Keratinocyte (primary cell): ENCODE measurements at regions not wholly inside any gene's neighbourhood (a gene's known extent, or its start where the extent isn't known, plus 50 kb on each side); places are given as distances from the start of the nearest gene placed in this dataset.

Experiments
- DNase-seq: peaks from one replicate; pipeline ENCODE4 v3.0.0-alpha.2; 2011; ENCODE audit warnings: low read depth, missing footprints, low spot score
- FAIRE-seq: peaks from 2 replicates; lab custom pipeline; 2011; peaks lifted over from hg19 to GRCh38; lab: Jason Lieb, UNC
- H2AFZ ChIP-seq: 2 replicates; pipeline ENCODE4 v1.6.0; 2012; ENCODE audit warnings: low read length, control low read depth, inconsistent platforms; ENCODE audit not compliant: control insufficient read depth
- H3K27ac ChIP-seq: 2 replicates; pipeline ENCODE4 v1.5.1; 2011; ENCODE audit warnings: low read length; ENCODE audit not compliant: control insufficient read depth, insufficient read depth
- H3K27me3 ChIP-seq: 3 replicates; pipeline ENCODE4 v1.6.0; 2011; ENCODE audit warnings: low read length; ENCODE audit not compliant: control insufficient read depth, insufficient read depth; ENCODE audit errors: extremely low read depth
- H3K36me3 ChIP-seq, 2 experiments: 2 replicates in 1 of 2; 3 replicates in 1 of 2; pipeline ENCODE4 v1.5.1; 2011; ENCODE audit warnings: low read length in 2 of 2, mild to moderate bottlenecking in 1 of 2; ENCODE audit not compliant: control insufficient read depth in 2 of 2, insufficient read depth in 2 of 2; ENCODE audit errors: extremely low read depth in 1 of 2
- H3K4me1 ChIP-seq: 3 replicates; pipeline ENCODE4 v1.5.1; 2011; ENCODE audit warnings: low read length; ENCODE audit not compliant: control insufficient read depth, insufficient read depth; ENCODE audit errors: extremely low read depth
- H3K4me2 ChIP-seq: 3 replicates; pipeline ENCODE4 v1.6.0; 2011; ENCODE audit warnings: low read depth, low read length; ENCODE audit not compliant: control insufficient read depth, insufficient read depth; ENCODE audit errors: extremely low read depth
- H3K4me3 ChIP-seq, 3 experiments: fragments of 200-600 bp in 1 of 3; sonication (generic) in 1 of 3; 2 replicates in 2 of 3; 3 replicates in 1 of 3; pipeline ENCODE4 v1.5.1; 2011 to 2016; ENCODE audit warnings: low read length in 3 of 3, mild to moderate bottlenecking in 3 of 3, control low read depth in 2 of 3, inconsistent platforms in 1 of 3, low read depth in 1 of 3, mixed read lengths in 1 of 3, mixed run types in 1 of 3, moderate library complexity in 1 of 3; ENCODE audit not compliant: control insufficient read depth in 2 of 3, insufficient read depth in 2 of 3; ENCODE audit errors: extremely low read depth in 1 of 3
- H3K79me2 ChIP-seq: 2 replicates; pipeline ENCODE4 v1.6.0; 2012; ENCODE audit warnings: low read length; ENCODE audit not compliant: control insufficient read depth, insufficient read depth
- H3K9ac ChIP-seq: 3 replicates; pipeline ENCODE4 v1.6.0; 2011; ENCODE audit warnings: low read length; ENCODE audit not compliant: control insufficient read depth, insufficient read depth; ENCODE audit errors: extremely low read depth
- H3K9me1 ChIP-seq: 3 replicates; pipeline ENCODE4 v1.6.0; 2011; ENCODE audit warnings: low read length; ENCODE audit not compliant: control insufficient read depth, insufficient read depth; ENCODE audit errors: extremely low read depth
- H3K9me3 ChIP-seq: 2 replicates; pipeline ENCODE4 v1.5.1; 2012; ENCODE audit warnings: low read depth, low read length; ENCODE audit not compliant: control insufficient read depth
- H4K20me1 ChIP-seq: 3 replicates; pipeline ENCODE4 v1.6.0; 2011; ENCODE audit warnings: low read length; ENCODE audit not compliant: control insufficient read depth, insufficient read depth; ENCODE audit errors: extremely low read depth
- EZH2 ChIP-seq: IDR thresholded peaks from one replicate; pipeline ENCODE4 v1.6.1; 2012; ENCODE audit warnings: inconsistent platforms, mild to moderate bottlenecking, low read length, moderate library complexity
- dilution Hi-C: fragments of 300-500 bp; cut with MboI; formaldehyde crosslinking; loops from one replicate; pipeline ENCODE4 v1.7.0; 2020; ENCODE audit warnings: low sequenced_read_pairs; ENCODE audit not compliant: extremely low pct_ligation_motif_present
- TF ChIP-seq, protein P1 (sequence below), 3 experiments: IDR thresholded peaks in 1 of 3; conservative IDR thresholded peaks in 1 of 3; optimal IDR thresholded peaks in 1 of 3; 2 replicates in 2 of 3; 3 replicates in 1 of 3; pipeline versions ENCODE3 to v1.5.1; 2011; ENCODE audit warnings: low read length in 3 of 3, mild to moderate bottlenecking in 3 of 3, moderate library complexity in 2 of 3, control low read depth in 1 of 3, inconsistent platforms in 1 of 3; ENCODE audit not compliant: insufficient read depth in 2 of 3; ENCODE audit errors: extremely low read depth in 1 of 3

DNA sequence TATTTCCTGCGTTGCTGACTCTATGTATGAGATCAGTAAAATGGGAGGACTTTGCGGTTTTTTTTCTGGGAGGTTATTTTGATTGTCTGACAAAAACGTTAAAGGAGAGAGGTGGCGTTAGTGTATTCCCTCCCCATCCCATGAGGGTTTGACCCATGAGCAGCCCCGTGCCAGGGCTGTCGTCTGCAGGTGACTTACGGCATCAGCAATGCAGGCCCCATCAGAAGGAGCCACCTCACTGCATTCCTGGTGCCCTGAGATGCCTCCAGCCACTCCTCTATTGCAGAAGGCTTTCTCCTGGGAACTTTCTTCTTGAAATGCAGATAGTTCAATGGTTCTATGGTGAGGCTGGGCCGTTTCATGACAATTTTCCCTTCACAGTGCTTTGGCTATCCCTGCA, 149.3 kb downstream of the TTLL2 start:
- DNase-seq (no peak), FAIRE-seq (no peak)
- Histone ChIP-seq H3K4me2 (no peak overlapping the region), H3K9me3 (peaks cover 3% of the 10 kb centered on the region), H3K36me3 (no peaks in the 10 kb centered on the region), H3K9me1 (no peaks in the 10 kb centered on the region), H3K27ac (no peak overlapping the region), H3K4me1 (no peaks in the 10 kb centered on the region), H3K4me3 (no peak overlapping the region), H2AFZ (no peak overlapping the region), H3K79me2 (no peaks in the 10 kb centered on the region), H3K9ac (no peak overlapping the region), H3K27me3 (no peaks in the 10 kb centered on the region), H4K20me1 (no peaks in the 10 kb centered on the region)
- TF ChIP-seq, protein P1, sequence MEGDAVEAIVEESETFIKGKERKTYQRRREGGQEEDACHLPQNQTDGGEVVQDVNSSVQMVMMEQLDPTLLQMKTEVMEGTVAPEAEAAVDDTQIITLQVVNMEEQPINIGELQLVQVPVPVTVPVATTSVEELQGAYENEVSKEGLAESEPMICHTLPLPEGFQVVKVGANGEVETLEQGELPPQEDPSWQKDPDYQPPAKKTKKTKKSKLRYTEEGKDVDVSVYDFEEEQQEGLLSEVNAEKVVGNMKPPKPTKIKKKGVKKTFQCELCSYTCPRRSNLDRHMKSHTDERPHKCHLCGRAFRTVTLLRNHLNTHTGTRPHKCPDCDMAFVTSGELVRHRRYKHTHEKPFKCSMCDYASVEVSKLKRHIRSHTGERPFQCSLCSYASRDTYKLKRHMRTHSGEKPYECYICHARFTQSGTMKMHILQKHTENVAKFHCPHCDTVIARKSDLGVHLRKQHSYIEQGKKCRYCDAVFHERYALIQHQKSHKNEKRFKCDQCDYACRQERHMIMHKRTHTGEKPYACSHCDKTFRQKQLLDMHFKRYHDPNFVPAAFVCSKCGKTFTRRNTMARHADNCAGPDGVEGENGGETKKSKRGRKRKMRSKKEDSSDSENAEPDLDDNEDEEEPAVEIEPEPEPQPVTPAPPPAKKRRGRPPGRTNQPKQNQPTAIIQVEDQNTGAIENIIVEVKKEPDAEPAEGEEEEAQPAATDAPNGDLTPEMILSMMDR (optimal IDR thresholded peaks at IDR 0.05 in 1 of 3, IDR thresholded peaks at IDR 0.05 in 1 of 3, conservative IDR thresholded peaks at IDR 0.05 in 1 of 3; ENCODE audit: extremely low read depth in 1 of 3, insufficient read depth in 2 of 3, low read length in 3 of 3): no peak
- no peak for TF ChIP-seq EZH2
- dilution Hi-C loops: no loop called here

DNA sequence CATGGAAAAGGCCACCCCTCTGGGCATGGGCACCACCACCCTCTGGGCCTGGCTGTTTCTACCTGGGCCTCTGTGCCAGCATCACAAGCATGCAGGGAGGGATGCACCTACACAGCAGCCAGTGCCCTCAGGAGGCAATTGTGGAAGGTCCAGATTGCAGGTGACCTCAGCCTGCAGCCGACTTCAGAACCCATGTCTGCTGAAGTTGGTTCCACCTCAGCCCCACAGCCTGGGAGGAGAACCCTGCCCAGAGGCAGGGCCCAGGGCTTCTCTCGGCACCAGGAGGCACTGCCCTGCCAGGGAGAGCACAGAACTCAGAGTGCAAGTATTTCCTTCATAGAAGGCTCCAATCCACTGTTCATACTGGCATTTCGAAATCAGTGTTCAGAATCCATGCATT, 149.8 kb downstream of the TTLL2 start:
- Histone ChIP-seq H3K9me1 (no peaks in the 10 kb centered on the region), H3K79me2 (no peaks in the 10 kb centered on the region), H3K9me3 (peaks cover 3% of the 10 kb centered on the region), H2AFZ (no peak overlapping the region), H3K4me2 (no peak overlapping the region), H3K4me1 (no peaks in the 10 kb centered on the region), H3K9ac (no peak overlapping the region), H3K27me3 (no peaks in the 10 kb centered on the region), H3K27ac (no peak overlapping the region), H4K20me1 (no peaks in the 10 kb centered on the region), H3K4me3 (no peak overlapping the region), H3K36me3 (no peaks in the 10 kb centered on the region)
- dilution Hi-C loops: no loop called here
- FAIRE-seq: no peak
- no peak for DNase-seq
- TF ChIP-seq EZH2: no peak
- TF ChIP-seq, protein P1 (optimal IDR thresholded peaks at IDR 0.05 in 1 of 3, IDR thresholded peaks at IDR 0.05 in 1 of 3, conservative IDR thresholded peaks at IDR 0.05 in 1 of 3; ENCODE audit: extremely low read depth in 1 of 3, insufficient read depth in 2 of 3, low read length in 3 of 3): no peak
